ENCODE measurements at regions not wholly inside any gene's neighbourhood (a gene's known extent, or its start where the extent isn't known, plus 50 kb on each side); places are given as distances from the start of the nearest gene placed in this dataset.

- CTCF ChIA-PET = no interaction called here
- H3K4me3 Mint-ChIP-seq = no peak overlapping the region
- H3K36me3 Mint-ChIP-seq (ENCODE audit: low read depth) = no peaks in the 10 kb centered on the region
Measured at GRCh38 chr12:40579687-40580086, 112.6 kb upstream of the CNTN1 start.

GRCh38 chr12:40580346-40580745, 111.9 kb upstream of the CNTN1 start:
- H3K9me3 ChIP-seq (ENCODE audit: control insufficient read depth in 1 of 2, insufficient read depth in 1 of 2, low read length in 2 of 2) = peaks cover 0 to 9% of the 10 kb centered on the region in 2 experiments
- Mint-ChIP-seq H3K27me3 (no peaks in the 10 kb centered on the region), H3K4me3 (no peak overlapping the region), H3K4me1 (ENCODE audit: low read depth) (no peaks in the 10 kb centered on the region), H3K36me3 (ENCODE audit: low read depth) (no peaks in the 10 kb centered on the region), H3K9me3 (peaks cover 10% of the 10 kb centered on the region), H3K27ac (no peak overlapping the region)
- H3K4me3 ChIP-seq (ENCODE audit: low read length) = no peak overlapping the region
- H3K36me3 ChIP-seq (ENCODE audit: insufficient read depth, low read length) = no peaks in the 10 kb centered on the region
- TF ChIP-seq CTCF (IDR thresholded peaks at IDR 0.05) = no peak
- no peaks in the 10 kb centered on the region for H3K27me3 ChIP-seq (ENCODE audit: control insufficient read depth in 1 of 2, insufficient read depth in 2 of 2, low read length in 2 of 2)
- ChIA-PET CTCF (no interaction called here), POLR2A (no interaction called here)
- DNase-seq (no peak), ATAC-seq (ENCODE audit: poor library complexity) (no peak)
- H3K4me1 ChIP-seq (ENCODE audit: insufficient read depth, low read length) = no peaks in the 10 kb centered on the region
- H3K27ac ChIP-seq (ENCODE audit: low read depth in 1 of 2, low read length in 2 of 2) = no peak overlapping the region
- intact Hi-C loops (cut with DNase I, micrococcal nuclease) = no loop called here

More at GRCh38 chr12:40579687-40580086, 112.6 kb upstream of the CNTN1 start:
- H3K27me3 ChIP-seq (ENCODE audit: control insufficient read depth in 1 of 2, insufficient read depth in 2 of 2, low read length in 2 of 2) = no peaks in the 10 kb centered on the region
- no peak overlapping the region for H3K27ac ChIP-seq (ENCODE audit: low read depth in 1 of 2, low read length in 2 of 2)
- no peaks in the 10 kb centered on the region for H3K27me3 Mint-ChIP-seq
- H3K4me1 ChIP-seq (ENCODE audit: insufficient read depth, low read length) = no peaks in the 10 kb centered on the region
- H3K36me3 ChIP-seq (ENCODE audit: insufficient read depth, low read length) = no peaks in the 10 kb centered on the region
- POLR2A ChIA-PET = no interaction called here
- peaks cover 0 to 9% of the 10 kb centered on the region in 2 experiments for H3K9me3 ChIP-seq (ENCODE audit: control insufficient read depth in 1 of 2, insufficient read depth in 1 of 2, low read length in 2 of 2)
- no peak for TF ChIP-seq CTCF (IDR thresholded peaks at IDR 0.05)
- no peaks in the 10 kb centered on the region for H3K4me1 Mint-ChIP-seq (ENCODE audit: low read depth)
- H3K9me3 Mint-ChIP-seq = peaks cover 10% of the 10 kb centered on the region
- no peak overlapping the region for H3K4me3 ChIP-seq (ENCODE audit: low read length)
- no peak for ATAC-seq (ENCODE audit: poor library complexity)
- no peak for DNase-seq
- no peak overlapping the region for H3K27ac Mint-ChIP-seq
- intact Hi-C loops (cut with DNase I, micrococcal nuclease) = no loop called here

GRCh38 chr12:40581889-40582288, 110.3 kb upstream of the CNTN1 start:
- CTCF ChIA-PET = no interaction called here
- no peak overlapping the region for H3K4me3 ChIP-seq (ENCODE audit: low read length)
- POLR2A ChIA-PET = no interaction called here

More at GRCh38 chr12:40581889-40582288, 110.3 kb upstream of the CNTN1 start:
- no peaks in the 10 kb centered on the region for H3K4me1 ChIP-seq (ENCODE audit: insufficient read depth, low read length)
- Mint-ChIP-seq H3K4me3 (no peak overlapping the region), H3K36me3 (ENCODE audit: low read depth) (no peaks in the 10 kb centered on the region), H3K27ac (no peak overlapping the region), H3K9me3 (peaks cover 10% of the 10 kb centered on the region), H3K4me1 (ENCODE audit: low read depth) (no peaks in the 10 kb centered on the region), H3K27me3 (no peaks in the 10 kb centered on the region)
- no peak for TF ChIP-seq CTCF (IDR thresholded peaks at IDR 0.05)
- H3K9me3 ChIP-seq (ENCODE audit: control insufficient read depth in 1 of 2, insufficient read depth in 1 of 2, low read length in 2 of 2) = peaks cover 0 to 9% of the 10 kb centered on the region in 2 experiments
- no peaks in the 10 kb centered on the region for H3K36me3 ChIP-seq (ENCODE audit: insufficient read depth, low read length)
- no peaks in the 10 kb centered on the region for H3K27me3 ChIP-seq (ENCODE audit: control insufficient read depth in 1 of 2, insufficient read depth in 2 of 2, low read length in 2 of 2)
- DNase-seq (no peak), ATAC-seq (ENCODE audit: poor library complexity) (no peak)
- H3K27ac ChIP-seq (ENCODE audit: low read depth in 1 of 2, low read length in 2 of 2) = no peak overlapping the region
- intact Hi-C loops (cut with DNase I, micrococcal nuclease) = no loop called here
